IMR-90 (cell line): ENCODE measurements at regions not wholly inside any gene's neighbourhood (a gene's known extent, or its start where the extent isn't known, plus 50 kb on each side); places are given as distances from the start of the nearest gene placed in this dataset.

Source experiments
- ATAC-seq: fragments of 200-7000 bp; cut with Tn5 transposase; 2 replicates; pipeline ENCODE4 v1.9.1; 2020; ENCODE audit warnings: low read depth, mild to moderate bottlenecking, moderate library complexity
- BruUV-seq: library from RNA; stranded (reverse); fragments of 400-500 nt; replicated peaks from 2 replicates; lab custom pipeline; 2021; lab: Mats Ljungman, UMichigan
- CTCF ChIA-PET: fragments of 300-600 bp; formaldehyde crosslinking; extraction: SDS; loops from one replicate; lab custom pipeline; 2021; ENCODE audit warnings: antibody characterized with exemption; lab: Yijun Ruan, JAX
- POLR2A ChIA-PET: fragments of 300-600 bp; sonication (Branson Sonifier 250); formaldehyde crosslinking; loops from one replicate; lab custom pipeline; 2022; ENCODE audit warnings: antibody characterized with exemption; ENCODE audit not compliant: unreplicated experiment; lab: Charles Lee
- DNase-seq: peaks from one replicate; pipeline ENCODE4 v3.0.0; 2013
- H2AFZ ChIP-seq: replicated peaks from 2 replicates; pipeline ENCODE3; 2013; ENCODE audit warnings: low read length, mild to moderate bottlenecking; ENCODE audit not compliant: poor library complexity
- H2AK5ac ChIP-seq: 2 replicates; pipeline ENCODE4 v1.6.1; 2013; ENCODE audit warnings: low read depth, low read length, inconsistent platforms
- H2AK9ac ChIP-seq: replicated peaks from 2 replicates; pipeline ENCODE3; 2013; ENCODE audit warnings: mild to moderate bottlenecking, low read depth, low read length, moderate library complexity; ENCODE audit not compliant: poor library complexity
- H2BK120ac ChIP-seq: 2 replicates; pipeline ENCODE4 v1.6.1; 2013; ENCODE audit warnings: low read depth, low read length, inconsistent platforms
- H2BK15ac ChIP-seq: 3 replicates; pipeline ENCODE4 v1.6.1; 2013; ENCODE audit warnings: low read depth, low read length, inconsistent platforms
- H2BK20ac ChIP-seq: 2 replicates; pipeline ENCODE4 v1.6.1; 2013; ENCODE audit warnings: low read depth, mild to moderate bottlenecking, inconsistent platforms, low read length, moderate library complexity
- H2BK5ac ChIP-seq: 2 replicates; pipeline ENCODE4 v1.6.1; 2013; ENCODE audit warnings: mild to moderate bottlenecking, low read depth, low read length, inconsistent platforms; ENCODE audit not compliant: poor library complexity, severe bottlenecking
- H3K14ac ChIP-seq: replicated peaks from 2 replicates; pipeline ENCODE4 v1.6.1; 2013; ENCODE audit warnings: low read depth, low read length, inconsistent platforms
- H3K18ac ChIP-seq: 2 replicates; pipeline ENCODE4 v1.6.1; 2013; ENCODE audit warnings: low read depth, low read length, control low read depth
- H3K23ac ChIP-seq: 2 replicates; pipeline ENCODE4 v1.6.1; 2013; ENCODE audit warnings: low read depth, low read length, inconsistent platforms
- H3K27ac ChIP-seq: 2 replicates; pipeline ENCODE4 v1.5.1; 2013; ENCODE audit warnings: mild to moderate bottlenecking, control low read depth, low read length; ENCODE audit not compliant: insufficient read depth
- H3K27me3 ChIP-seq: 2 replicates; pipeline ENCODE4 v1.6.1; 2013; ENCODE audit warnings: low read length; ENCODE audit not compliant: control insufficient read depth, insufficient read depth
- H3K36me3 ChIP-seq: 2 replicates; pipeline ENCODE4 v1.6.1; 2013; ENCODE audit warnings: low read length, mixed read lengths; ENCODE audit not compliant: control insufficient read depth, insufficient read depth
- H3K4ac ChIP-seq: 2 replicates; pipeline ENCODE4 v1.6.1; 2013; ENCODE audit warnings: low read depth, low read length, inconsistent platforms
- H3K4me1 ChIP-seq: 2 replicates; pipeline ENCODE4 v1.6.1; 2013; ENCODE audit warnings: low read length, mixed read lengths; ENCODE audit not compliant: control insufficient read depth, insufficient read depth
- H3K4me2 ChIP-seq: 2 replicates; pipeline ENCODE4 v1.6.1; 2013; ENCODE audit warnings: low read depth, mild to moderate bottlenecking, control low read depth, low read length, moderate library complexity
- H3K4me3 ChIP-seq: 2 replicates; pipeline ENCODE4 v1.5.1; 2013; ENCODE audit warnings: low read depth, mild to moderate bottlenecking, control low read depth, low read length, moderate library complexity; ENCODE audit not compliant: insufficient read depth
- H3K56ac ChIP-seq: 2 replicates; pipeline ENCODE4 v1.6.1; 2013; ENCODE audit warnings: low read length, inconsistent platforms; ENCODE audit not compliant: insufficient read depth; ENCODE audit errors: extremely low read depth
- H3K79me1 ChIP-seq, 2 experiments: 2 replicates each; pipeline ENCODE4 v1.6.1; 2013; ENCODE audit warnings: low read length in 2 of 2, inconsistent platforms in 1 of 2, low read depth in 1 of 2
- H3K9ac ChIP-seq: 2 replicates; pipeline ENCODE4 v1.6.1; 2013; ENCODE audit warnings: low read depth, low read length, control low read depth
- H3K9me1 ChIP-seq: 2 replicates; pipeline ENCODE4 v1.6.1; 2013; ENCODE audit warnings: low read length, inconsistent platforms; ENCODE audit not compliant: insufficient read depth
- H3K9me3 ChIP-seq: 2 replicates; pipeline ENCODE4 v1.6.1; 2013; ENCODE audit warnings: low read length; ENCODE audit not compliant: control insufficient read depth, insufficient read depth
- H4K20me1 ChIP-seq: 2 replicates; pipeline ENCODE4 v1.6.1; 2013; ENCODE audit warnings: low read length, inconsistent platforms; ENCODE audit not compliant: insufficient read depth
- H4K5ac ChIP-seq: 2 replicates; pipeline ENCODE4 v1.6.1; 2013; ENCODE audit warnings: mild to moderate bottlenecking, low read depth, low read length, control low read depth
- H4K8ac ChIP-seq, 2 experiments: 2 replicates each; pipeline ENCODE4 v1.6.1; 2013; ENCODE audit warnings: low read depth in 2 of 2, low read length in 2 of 2, control low read depth in 1 of 2, inconsistent platforms in 1 of 2
- H4K91ac ChIP-seq: 2 replicates; pipeline ENCODE4 v1.6.1; 2013; ENCODE audit warnings: low read depth, low read length, inconsistent platforms; ENCODE audit not compliant: insufficient read depth
- CEBPB ChIP-seq: IDR thresholded peaks from 2 replicates; pipeline ENCODE4 v1.6.1; 2012; ENCODE audit warnings: low read depth, low read length, improper control_type of control experiment
- CHD1 ChIP-seq: IDR thresholded peaks from 2 replicates; pipeline ENCODE4 v1.6.1; 2012; ENCODE audit warnings: low read depth, low read length, improper control_type of control experiment
- MAZ ChIP-seq: IDR thresholded peaks from 2 replicates; pipeline ENCODE4 v1.6.1; 2012; ENCODE audit warnings: low read depth, mild to moderate bottlenecking, low read length, improper control_type of control experiment, moderate library complexity, borderline replicate concordance
- MXI1 ChIP-seq: IDR thresholded peaks from 2 replicates; pipeline ENCODE4 v1.6.1; 2012; ENCODE audit warnings: low read depth, mild to moderate bottlenecking, low read length, moderate library complexity, borderline replicate concordance
- POLR2A ChIP-seq: IDR thresholded peaks from 2 replicates; pipeline ENCODE4 v1.6.1; 2012; ENCODE audit warnings: mild to moderate bottlenecking, low read depth, low read length
- RAD21 ChIP-seq: IDR thresholded peaks from 2 replicates; pipeline ENCODE4 v1.6.1; 2012; ENCODE audit warnings: low read length, improper control_type of control experiment
- RFX5 ChIP-seq: IDR thresholded peaks from 2 replicates; pipeline ENCODE4 v1.8.0; 2012; ENCODE audit warnings: low read depth, mild to moderate bottlenecking, low read length, moderate library complexity
- WGBS, 2 experiments: methylation state at CpG; one replicate each; pipeline versions ENCODE4 v1.1.5 to v1.1.7; 2013; ENCODE audit warnings: missing lambda C conversion rate in 2 of 2; ENCODE audit not compliant: insufficient read length in 1 of 2; ENCODE audit errors: extremely low coverage in 2 of 2; 5-methylcytosine and 5-hydroxymethylcytosine counted together
- dilution Hi-C: fragments of 300-500 bp; cut with HindIII; formaldehyde crosslinking; loops from one replicate; pipeline ENCODE4 v1.14.3; 2018; ENCODE audit warnings: low sequenced_read_pairs; ENCODE audit not compliant: unreplicated experiment
- in situ Hi-C: fragments of 300-500 bp; cut with MboI; formaldehyde crosslinking; loops from 3 replicates; pipeline ENCODE4 v1.14.3; 2019; ENCODE audit warnings: low sequenced_read_pairs, inconsistent platforms, mixed read lengths
- intact Hi-C: fragments of 100-400 bp; cut with micrococcal nuclease; formaldehyde crosslinking; loops from 2 replicates; pipeline ENCODE4 v1.10.0; 2022
- TF ChIP-seq, protein P1 (sequence below): fragments of 150-350 bp; IDR thresholded peaks from 2 replicates; pipeline ENCODE4 v1.6.1; 2016; ENCODE audit warnings: low read depth, mild to moderate bottlenecking, low read length, moderate library complexity, borderline replicate concordance
- TF ChIP-seq, protein P2 (sequence below): conservative IDR thresholded peaks from 2 replicates; pipeline ENCODE4 v1.5.1; 2012; ENCODE audit warnings: mild to moderate bottlenecking, low read depth, low read length, improper control_type of control experiment
- TF ChIP-seq, protein P3 (sequence below): fragments of 150-350 bp; IDR thresholded peaks from 2 replicates; pipeline ENCODE4 v1.6.1; 2017; ENCODE audit warnings: mild to moderate bottlenecking, antibody characterized with exemption, low read length, low read depth

DNA sequence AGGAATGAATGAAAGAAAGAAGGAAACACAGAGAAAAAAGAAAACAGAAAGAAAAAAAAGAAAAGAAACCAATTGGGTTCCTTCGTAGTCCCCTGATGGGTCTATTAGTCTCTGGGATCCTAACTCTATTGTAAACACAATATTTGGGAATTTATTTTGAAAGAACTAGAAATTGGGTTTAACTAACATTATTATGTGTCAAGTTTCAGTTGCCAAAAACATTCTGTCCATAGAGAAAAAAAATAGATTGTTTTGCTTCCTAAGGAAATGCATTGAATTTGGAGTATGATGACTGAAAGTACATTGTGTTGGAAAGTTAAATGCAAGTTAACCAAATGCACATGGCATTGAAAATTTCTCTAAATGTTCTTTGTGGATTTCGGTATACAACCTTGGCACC lies 52.8 kb upstream of the PPP1R12A start:
- Histone ChIP-seq H2AK9ac (no peak overlapping the region), H3K9me1 (peaks cover 3% of the 10 kb centered on the region; the same call in 1 of the 2 replicates), H3K36me3 (no peaks in the 10 kb centered on the region), H3K4me2 (no peak overlapping the region), H3K23ac (no peak overlapping the region), H4K5ac (no peak overlapping the region), H3K4me1 (peaks cover 7% of the 10 kb centered on the region), H3K27ac (no peak overlapping the region), H3K9ac (no peak overlapping the region), H3K56ac (no peak overlapping the region), H3K18ac (no peak overlapping the region), H4K20me1 (no peaks in the 10 kb centered on the region), H3K9me3 (no peaks in the 10 kb centered on the region), H2AFZ (no peak overlapping the region), H3K27me3 (no peaks in the 10 kb centered on the region), H2BK15ac (no peak overlapping the region), H2BK20ac (no peak overlapping the region), H3K14ac (no peak overlapping the region), H3K79me1 (no peaks in the 10 kb centered on the region), H2BK5ac (no peak overlapping the region), H2AK5ac (no peak overlapping the region), H3K4me3 (no peak overlapping the region), H4K8ac (no peak overlapping the region), H4K91ac (no peak overlapping the region), H3K4ac (no peak overlapping the region), H2BK120ac (no peak overlapping the region)
- dilution Hi-C loops, result no loop called here
- DNase-seq (no peak), ATAC-seq (no peak)
- POLR2A ChIA-PET, result no interaction called here
- in situ Hi-C loops, result no loop called here
- CTCF ChIA-PET, result no interaction called here
- TF ChIP-seq, protein P1, sequence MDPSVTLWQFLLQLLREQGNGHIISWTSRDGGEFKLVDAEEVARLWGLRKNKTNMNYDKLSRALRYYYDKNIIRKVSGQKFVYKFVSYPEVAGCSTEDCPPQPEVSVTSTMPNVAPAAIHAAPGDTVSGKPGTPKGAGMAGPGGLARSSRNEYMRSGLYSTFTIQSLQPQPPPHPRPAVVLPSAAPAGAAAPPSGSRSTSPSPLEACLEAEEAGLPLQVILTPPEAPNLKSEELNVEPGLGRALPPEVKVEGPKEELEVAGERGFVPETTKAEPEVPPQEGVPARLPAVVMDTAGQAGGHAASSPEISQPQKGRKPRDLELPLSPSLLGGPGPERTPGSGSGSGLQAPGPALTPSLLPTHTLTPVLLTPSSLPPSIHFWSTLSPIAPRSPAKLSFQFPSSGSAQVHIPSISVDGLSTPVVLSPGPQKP, result no peak
- TF ChIP-seq CHD1, result no peak
- TF ChIP-seq RFX5, result no peak
- no peak for TF ChIP-seq POLR2A
- no peak for TF ChIP-seq RAD21
- TF ChIP-seq CEBPB, result no peak
- no peak for TF ChIP-seq MAZ
- no peak for TF ChIP-seq MXI1
- TF ChIP-seq, protein P2, sequence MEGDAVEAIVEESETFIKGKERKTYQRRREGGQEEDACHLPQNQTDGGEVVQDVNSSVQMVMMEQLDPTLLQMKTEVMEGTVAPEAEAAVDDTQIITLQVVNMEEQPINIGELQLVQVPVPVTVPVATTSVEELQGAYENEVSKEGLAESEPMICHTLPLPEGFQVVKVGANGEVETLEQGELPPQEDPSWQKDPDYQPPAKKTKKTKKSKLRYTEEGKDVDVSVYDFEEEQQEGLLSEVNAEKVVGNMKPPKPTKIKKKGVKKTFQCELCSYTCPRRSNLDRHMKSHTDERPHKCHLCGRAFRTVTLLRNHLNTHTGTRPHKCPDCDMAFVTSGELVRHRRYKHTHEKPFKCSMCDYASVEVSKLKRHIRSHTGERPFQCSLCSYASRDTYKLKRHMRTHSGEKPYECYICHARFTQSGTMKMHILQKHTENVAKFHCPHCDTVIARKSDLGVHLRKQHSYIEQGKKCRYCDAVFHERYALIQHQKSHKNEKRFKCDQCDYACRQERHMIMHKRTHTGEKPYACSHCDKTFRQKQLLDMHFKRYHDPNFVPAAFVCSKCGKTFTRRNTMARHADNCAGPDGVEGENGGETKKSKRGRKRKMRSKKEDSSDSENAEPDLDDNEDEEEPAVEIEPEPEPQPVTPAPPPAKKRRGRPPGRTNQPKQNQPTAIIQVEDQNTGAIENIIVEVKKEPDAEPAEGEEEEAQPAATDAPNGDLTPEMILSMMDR, result no peak
- TF ChIP-seq, protein P3, sequence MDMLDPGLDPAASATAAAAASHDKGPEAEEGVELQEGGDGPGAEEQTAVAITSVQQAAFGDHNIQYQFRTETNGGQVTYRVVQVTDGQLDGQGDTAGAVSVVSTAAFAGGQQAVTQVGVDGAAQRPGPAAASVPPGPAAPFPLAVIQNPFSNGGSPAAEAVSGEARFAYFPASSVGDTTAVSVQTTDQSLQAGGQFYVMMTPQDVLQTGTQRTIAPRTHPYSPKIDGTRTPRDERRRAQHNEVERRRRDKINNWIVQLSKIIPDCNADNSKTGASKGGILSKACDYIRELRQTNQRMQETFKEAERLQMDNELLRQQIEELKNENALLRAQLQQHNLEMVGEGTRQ, result no peak
- no TSS peak for BruUV-seq
- intact Hi-C loops, result no loop called here
- WGBS, 2 experiments, result no CpG with 5 or more reads among the region's 2 CpGs
